SIG-M5 treated with dmso at 0.1 percent for 504 hours (cell line): ENCODE measurements at regions not wholly inside any gene's neighbourhood (a gene's known extent, or its start where the extent isn't known, plus 50 kb on each side); places are given as distances from the start of the nearest gene placed in this dataset.

Experiments
- DNase-seq: peaks from one replicate; lab custom pipeline; 2025; ENCODE audit not compliant: unreplicated experiment; lab: John Stamatoyannopoulos, UW

DNA sequence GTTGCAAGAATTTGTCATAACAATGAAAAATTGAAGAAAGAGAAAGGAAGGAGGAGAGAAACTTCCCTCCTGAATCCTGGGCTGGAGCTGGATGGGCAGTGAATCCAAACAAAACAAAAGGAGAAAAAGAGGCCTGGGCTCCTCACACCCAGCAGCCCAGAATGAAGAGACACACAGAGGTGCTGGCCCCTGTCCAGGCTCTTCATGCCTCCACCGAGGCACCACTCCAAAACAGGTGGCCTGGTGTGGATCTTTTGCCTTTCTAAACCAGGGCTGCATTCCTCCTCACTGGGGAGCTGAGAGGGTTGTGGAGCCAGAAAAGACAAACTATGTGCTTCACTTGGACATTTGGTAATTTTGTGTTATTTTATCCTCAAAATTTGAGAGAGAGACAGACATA is 76.0 kb downstream of the FAM124B start:
- DNase-seq, result no peak

DNA sequence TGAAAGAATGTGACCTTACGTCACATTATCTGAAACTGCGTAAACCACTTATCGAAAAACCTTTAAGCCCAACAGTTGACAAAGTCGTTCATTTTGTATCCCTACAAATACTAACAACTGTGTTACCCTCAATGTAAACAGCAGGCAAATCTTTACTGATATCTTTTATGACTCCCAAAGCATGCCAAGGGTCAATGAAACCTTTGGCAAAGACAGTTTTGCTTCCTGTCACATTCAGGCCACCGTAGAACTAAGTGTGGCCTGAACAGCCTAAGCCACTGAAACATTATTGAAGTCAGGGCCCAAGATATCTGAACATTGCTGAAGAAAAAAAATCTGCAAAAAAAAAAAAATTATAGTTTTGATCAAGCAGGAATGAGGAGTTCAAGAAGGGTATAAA is 77.3 kb downstream of the FAM124B start:
- no peak for DNase-seq

DNA sequence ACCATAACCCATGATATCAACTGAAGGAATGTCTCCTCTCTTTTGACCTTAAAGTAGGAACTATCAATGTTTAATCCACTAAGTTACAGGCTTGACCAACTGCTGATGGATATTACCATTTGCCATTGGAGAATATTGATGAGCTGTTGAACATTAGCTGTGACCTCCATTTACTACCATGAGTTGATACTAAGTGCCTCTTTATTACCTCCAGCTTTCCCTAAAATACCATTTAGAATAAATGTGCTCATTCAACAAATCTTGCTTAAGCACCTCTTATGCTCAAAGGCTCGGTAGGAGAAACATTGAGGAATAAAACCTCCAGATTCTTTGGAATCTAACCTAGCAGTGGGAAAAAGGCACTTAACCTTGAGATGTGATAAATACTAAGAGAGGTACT is 81.2 kb downstream of the FAM124B start:
- DNase-seq, result no peak

DNA sequence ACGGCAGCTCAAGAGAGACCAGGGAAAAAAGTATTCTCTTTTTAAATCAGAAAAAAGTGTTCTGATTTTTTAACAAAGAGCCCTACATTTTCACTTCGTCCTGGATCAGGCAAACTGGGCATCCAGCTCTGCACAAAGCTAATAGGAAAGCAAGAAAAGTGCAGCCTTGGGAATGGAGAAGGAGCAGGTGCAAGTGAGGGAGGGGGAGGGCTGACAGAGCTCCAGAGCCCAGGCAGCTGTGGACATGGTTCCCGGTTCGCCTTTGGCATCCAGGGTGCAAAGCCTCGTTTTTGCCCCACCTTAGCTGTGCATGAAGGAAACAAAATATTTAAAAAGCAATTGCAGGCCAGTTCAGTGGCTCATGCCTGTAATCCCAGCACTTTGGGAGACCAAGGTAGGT is 82.2 kb downstream of the FAM124B start:
- no peak for DNase-seq

DNA sequence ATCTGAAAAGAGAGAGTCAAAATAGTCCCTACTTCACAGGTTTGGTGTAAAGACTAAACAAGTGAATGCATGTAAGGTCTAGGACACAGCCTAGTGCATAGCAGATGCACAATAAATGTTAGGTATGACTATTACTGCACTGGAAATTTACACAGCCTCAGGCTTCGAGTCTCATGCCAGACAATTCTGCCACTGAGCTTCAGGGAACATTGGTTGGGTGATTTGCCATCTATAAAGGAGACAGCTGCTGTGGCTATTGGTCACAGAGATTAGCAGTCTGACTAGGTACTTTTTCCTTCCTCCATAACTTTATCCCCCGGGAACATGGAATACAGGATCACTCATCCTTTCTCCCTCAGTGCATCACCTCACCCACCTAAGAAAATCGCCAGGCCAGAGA is 89.2 kb downstream of the FAM124B start:
- no peak for DNase-seq

DNA sequence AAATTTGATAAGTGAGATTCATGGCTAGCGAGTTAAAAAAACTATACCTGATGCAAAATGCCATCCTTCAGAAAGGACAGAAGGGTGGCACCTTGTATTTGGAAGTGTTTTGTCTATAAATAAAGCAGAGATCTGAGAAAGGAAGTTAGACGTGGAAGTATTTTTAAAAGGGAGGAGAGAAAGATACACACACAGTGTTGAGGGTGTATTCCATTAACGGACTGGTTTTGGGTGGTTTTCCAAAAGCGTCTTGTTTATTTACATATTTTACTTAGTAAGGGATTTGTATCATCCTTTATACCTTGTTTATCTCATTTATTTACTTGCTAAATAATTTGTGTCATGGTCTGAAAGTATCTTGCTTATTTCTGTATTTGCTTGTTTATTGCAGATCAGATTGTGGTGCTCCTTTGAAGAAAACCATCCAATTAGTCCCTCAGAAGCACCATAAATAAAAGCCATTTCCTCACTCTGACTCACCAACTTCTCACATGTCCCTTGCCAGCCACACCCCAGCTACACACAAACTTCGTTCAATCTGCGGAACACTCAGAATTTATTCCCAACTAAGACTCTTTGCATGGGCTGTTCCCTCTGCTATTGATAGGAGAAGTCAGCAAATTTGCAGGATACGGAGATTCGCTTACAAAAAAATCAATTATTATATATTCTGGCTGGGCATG is 90.8 kb downstream of the FAM124B start:
- no peak for DNase-seq

DNA sequence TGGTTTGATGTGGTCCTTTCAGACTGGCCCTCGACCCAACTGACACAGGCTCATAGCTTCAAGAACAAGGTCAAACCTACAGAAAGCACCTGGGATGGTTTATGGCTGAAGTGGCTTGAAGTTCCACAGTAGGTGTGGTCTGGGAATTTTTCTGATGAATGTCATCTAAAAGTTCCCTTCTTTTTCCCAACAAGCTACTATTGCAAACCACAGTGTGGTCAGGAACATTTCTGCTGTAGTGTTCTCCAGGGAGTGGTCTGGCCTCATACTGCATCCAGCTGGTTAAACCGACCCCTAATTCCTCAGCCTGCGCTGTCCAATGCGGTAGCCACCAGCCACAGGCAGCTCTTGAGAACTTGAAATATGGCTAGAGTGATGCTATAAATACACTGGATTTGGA is 92.7 kb downstream of the FAM124B start:
- DNase-seq, result no peak

DNA sequence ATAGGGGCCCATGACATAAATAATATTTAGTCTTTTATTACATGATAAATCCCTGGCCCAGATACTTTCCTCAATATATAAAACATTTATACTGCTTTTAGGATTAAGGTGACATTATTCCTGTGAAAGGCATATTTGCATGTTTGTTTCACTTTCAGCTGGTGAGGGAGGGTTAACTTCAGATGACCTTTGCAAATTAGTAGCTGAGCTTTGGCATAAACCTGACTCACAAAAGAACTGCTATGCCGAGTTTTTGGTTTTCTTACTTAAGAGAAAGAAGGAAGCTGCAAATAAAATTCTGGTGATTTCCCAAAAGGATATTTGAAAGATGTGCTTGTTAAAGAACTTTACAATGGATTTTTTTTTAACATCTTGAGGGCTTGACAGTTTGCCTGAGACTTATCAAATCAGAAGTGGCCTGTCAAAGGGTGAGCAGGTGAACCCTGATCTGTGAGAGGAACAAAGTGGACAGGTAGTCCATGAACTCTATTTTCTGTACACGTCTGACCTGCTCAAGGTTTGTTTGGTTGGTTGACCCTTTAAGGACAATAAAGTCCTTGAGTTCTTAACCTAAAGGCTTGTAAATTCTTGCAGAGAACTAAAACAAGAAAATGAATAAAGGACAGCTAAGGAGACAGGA is 93.5 kb downstream of the FAM124B start:
- no peak for DNase-seq

DNA sequence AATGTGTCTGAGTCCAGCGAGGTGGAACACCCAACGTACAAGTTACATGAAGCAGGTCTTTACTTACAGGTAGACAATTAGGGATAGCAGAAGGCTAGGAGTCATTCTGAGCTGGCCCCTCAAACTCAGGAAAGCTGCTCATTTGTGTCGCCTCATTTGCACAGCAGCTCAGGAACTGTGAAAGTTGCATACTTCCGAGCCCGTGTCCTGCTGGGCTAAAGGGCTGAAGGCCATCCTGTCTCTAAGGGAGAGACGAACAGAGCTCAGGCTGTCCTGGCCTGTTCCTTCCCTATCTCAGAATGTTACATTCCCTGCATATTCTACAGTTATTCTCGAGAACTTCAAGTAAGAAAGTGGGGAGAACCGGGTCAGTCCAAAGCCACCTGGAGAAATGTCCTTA is 99.0 kb downstream of the FAM124B start:
- no peak for DNase-seq

DNA sequence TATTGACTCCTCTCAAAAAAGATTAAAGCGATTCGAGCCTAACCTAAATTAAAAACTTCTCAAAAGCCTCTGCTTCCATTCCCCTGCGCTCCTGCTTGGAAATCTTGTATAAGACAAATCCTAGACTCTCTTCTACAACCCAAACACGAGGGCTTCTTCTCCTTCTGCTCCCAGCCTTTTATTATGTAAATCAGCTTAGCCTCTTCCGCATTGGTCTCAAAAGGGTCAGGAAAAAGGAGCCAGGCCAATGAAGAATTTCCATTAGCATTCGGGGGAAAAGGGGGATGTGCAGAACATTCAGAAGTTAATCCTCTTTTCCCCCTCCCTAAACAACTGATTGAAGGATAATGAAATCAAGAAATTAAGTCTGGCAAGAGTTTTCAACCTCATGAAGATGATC is 107.9 kb downstream of the FAM124B start:
- DNase-seq, result no peak

DNA sequence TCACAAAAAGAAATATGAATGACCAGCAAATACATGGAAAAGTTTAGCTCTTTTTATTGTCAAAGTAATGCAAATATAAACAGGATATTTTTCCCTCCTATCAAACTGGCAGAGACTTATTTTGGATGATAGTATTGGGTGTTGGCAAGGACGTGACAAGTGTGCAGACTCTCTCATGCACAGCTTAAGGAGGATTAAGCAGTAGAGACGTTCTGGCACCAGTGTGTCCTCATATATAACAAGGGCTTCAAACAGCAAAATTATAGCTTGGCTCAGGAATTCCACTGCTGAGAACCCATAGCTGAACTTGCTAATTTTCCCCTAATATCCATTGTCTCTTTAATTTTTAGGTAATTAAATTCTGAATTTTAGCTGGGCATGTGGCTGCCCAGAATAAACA is 114.4 kb downstream of the FAM124B start:
- no peak for DNase-seq

DNA sequence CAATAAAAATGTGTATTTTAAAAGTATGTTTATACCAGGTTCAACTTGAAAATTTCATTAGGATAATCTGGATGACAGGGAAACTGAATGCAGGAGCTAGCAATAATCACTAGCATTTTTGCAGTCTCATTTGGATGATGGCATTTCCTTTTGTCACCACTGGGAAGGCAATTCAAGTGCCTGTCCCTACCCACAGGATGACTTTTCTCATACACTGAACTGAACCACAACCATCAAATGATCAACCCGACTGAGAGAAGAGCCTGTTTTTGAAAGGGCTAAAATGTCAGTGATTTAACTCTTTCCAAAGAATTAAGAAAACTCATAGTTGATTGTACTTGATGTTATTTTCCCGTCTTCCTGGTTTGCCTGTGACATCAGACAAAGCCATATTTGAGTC is 115.0 kb downstream of the FAM124B start:
- peak; percentile 7 for DNase-seq

DNA sequence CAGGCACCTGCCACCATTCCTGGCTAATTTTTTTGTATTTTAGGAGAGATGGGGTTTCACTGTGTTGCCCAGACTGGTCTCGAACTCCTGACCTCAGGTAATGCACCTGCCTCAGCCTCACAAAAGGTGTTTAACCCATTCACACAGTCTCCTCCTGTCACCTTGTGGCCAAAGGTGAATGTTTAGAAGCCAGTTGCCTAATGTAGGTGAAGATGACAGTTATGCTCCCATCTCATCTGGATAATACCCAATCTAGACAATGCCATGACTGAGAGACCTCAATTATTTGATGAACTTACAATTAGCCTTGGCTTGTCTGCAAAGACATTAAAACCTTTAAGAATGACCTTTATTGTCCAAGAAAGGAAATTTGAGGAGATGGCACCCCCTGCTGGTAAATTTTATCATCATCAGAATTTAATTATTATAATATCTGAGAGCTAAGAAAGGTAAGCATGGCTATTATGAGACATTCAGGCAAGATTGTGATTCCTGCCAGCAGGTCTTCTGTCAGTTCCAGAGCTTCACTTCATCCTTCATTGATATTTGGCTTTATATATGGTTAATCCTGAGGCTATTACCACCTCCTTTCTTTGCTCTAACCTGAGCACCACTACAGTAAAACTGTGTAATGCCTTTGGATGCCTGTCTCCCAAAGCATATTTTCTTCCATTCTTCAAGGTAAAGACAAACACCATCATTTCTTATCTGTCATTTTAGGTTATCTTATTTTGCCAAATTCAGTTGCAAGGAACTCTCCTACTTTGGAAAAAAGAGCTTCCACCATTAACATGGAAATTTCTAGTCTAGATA is 117.6 kb downstream of the FAM124B start:
- peak; percentile 13 for DNase-seq

DNA sequence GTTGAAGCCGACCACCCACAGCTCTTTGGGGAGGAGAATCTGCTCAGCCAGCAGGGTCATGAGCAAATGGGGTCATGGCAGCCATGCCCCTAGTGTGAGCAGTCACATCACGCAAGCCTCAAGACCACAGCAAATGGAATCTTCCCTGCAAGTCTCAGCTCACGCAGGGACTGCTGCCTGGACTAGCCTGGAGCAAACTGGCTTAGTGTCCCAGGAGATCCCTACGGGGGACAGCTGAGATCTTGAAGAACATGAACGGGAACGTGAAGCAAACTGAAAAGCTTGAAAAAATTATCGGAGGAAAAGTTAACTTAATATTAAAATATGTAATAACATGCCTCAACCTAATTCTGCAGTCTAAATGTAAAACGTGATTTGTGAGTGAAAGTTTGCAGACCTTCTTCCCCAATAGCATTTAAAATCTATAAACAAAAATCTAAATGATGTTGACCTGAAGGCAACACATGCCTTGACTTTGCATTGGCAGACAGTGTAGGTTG is 118.4 kb downstream of the FAM124B start:
- no peak for DNase-seq

DNA sequence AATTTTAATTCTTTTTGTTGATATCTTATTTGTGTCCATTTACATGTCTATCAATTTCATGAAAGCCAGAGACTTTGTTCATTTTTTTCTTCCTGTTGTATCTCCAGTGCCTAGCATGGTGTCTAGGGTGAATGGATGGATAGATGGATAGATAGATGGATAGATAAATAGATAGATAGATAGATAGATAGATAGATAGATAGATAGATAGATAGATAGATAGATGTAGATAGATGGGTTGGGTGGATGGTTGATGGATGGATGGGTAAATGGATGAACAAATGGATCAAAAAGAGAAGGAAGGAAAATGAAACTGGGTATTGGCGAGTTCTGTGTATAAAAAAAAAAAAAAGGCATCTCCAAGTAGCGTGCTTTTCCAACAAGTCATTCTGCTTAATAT is 120.5 kb downstream of the FAM124B start:
- no peak for DNase-seq

DNA sequence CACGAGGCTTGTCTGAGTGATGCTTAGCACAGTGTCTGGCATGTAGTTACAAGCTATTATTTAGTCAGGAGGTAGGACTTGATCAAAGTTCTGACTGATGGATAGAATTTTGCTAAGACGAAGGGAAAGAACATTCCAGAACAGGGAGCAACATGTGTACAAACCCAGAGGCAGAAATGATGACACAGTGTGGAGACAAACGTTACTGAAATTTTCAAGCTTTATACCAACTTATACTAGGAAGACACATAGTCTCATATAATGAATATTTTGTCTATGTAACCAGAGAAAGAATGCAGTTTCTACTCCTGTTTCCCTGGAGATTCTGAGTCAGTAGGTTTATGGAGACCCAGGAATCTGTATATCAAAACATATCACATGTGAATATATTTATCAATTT is 123.4 kb downstream of the FAM124B start:
- DNase-seq, result no peak

DNA sequence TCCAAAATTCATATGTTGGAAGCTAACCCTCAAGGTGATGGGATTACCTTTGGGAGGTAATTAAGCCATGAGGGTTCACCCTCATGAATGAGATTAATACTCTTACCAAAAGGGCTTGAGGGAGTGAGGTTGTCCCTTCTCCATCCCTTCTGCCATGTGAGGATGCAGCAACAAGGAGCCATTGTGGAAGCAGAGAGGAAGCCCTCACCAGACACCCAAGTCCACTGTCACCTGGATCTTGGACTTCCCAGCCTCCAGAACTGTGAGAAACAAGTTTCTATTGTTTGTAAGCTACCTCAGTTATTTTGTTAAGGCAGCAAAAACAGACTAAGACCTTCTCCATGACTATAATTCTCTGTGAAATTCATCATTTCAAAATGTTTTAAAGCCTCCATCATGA is 125.7 kb downstream of the FAM124B start:
- DNase-seq, result no peak

DNA sequence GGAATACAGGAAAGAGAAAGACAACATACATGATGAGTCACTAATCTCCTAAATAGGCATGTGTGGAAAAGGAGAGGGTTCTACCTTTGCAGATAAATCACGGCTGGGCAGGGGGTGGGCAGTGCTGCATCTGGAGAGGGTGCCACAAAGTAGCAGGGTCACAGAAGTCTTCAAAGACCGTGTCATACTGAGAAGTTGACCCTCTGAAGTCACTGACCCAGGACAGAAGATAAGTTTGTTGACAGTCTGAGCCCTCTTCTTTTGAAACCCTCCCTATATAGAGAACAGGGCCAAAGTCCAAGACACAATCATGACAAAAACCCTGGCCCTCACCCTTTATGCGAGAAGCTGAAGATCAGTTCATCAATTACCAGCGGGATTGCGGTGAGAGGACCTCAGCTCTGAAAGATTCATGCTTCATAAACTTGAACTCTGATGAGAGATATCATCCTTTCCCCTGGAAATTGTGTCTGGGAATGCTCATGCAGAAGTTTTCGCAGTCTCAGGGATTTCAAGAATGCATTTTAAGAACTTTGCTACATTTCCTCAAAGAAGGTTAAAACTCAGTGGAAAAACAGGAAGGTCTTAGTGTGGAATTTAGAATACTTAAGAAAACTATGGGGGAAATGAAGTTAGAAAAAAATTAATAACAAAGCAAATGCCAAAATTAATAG is 129.5 kb downstream of the FAM124B start:
- DNase-seq, result no peak

DNA sequence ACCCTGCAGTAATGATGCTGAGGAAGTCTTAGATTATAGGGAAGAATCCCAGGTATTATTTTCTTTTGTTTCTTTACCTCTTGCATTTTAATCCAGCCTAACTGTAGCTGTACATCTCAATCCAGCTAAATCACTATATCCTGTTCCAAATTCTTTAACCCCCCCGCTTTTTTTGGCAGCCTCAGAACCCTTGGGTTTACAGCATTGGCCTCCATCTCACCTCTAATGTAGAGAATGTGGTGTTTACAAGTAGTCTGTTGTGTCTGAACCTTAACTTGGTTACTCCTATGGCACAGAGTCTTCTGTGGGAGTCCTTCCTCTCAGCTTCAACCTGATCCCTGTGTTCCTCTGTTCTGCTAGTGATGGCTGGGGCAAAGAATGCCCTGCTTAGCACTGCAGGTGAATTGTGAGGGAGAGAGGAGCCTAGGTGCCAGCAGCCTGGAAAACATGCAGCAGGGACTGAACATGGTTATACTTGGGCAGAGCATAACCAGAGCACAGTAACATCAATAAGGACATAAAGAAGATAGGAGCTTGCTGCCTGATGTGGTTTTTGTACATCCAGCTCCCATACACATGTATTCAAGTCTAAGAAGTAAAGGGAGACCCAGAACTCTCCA is 130.2 kb downstream of the FAM124B start:
- DNase-seq, result no peak

DNA sequence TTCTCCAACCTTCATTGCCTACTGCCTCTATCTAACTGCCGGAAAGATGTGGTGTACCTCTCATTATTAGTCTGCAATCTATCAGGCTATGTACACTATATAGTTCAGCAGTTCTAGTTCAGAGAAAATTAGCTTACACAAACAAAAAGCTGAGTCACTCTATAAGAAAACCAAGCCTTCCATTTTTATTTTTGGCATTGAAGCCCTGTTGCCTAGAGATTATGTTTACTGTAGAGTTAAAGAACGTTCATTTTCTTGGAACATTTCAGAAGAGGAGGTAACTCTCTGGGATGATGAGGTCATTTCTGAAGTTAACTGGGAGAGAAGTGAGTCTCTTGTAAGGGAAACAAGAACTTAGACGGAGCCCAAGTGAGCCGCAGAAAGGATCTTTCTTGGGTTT is 133.5 kb downstream of the FAM124B start:
- DNase-seq, result peak; percentile 35

DNA sequence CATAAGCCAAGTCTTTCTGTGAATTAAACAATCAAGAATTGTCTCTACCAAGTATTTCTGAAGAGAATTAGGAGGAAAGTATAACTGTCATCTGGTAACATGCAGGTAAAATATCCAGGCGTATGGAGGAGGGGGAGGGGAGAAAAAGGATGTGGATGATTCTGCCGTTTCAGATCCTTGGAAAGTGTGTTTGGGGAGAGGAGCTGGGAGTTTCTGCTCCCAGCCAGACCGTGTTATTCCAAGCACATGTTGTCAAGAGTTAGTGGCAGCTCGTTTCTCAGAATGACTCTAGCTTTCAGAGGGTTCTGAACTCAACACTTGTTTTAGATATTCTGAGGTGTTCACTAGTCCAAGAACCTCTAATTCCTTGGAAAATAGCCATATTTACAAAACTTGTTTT is 137.6 kb downstream of the FAM124B start:
- DNase-seq, result no peak
